H1 (cell line): ENCODE measurements at regions not wholly inside any gene's neighbourhood (a gene's known extent, or its start where the extent isn't known, plus 50 kb on each side); places are given as distances from the start of the nearest gene placed in this dataset.

ENCODE experiments used
- CTCF ChIA-PET: fragments of 300-600 bp; sonication (Branson Sonifier 250); formaldehyde crosslinking; loops from one replicate; lab custom pipeline; 2021; ENCODE audit not compliant: partially characterized antibody; lab: Charles Lee
- POLR2A ChIA-PET: fragments of 300-600 bp; sonication (Branson Sonifier 250); formaldehyde crosslinking; loops from one replicate; lab custom pipeline; 2021; ENCODE audit warnings: inconsistent platforms; ENCODE audit not compliant: partially characterized antibody; lab: Charles Lee
- DNase-seq, 2 experiments: peaks; one replicate each; pipeline versions ENCODE4 v3.0.0 to v3.0.0-alpha.2; 2010 to 2022; ENCODE audit warnings: low spot score in 2 of 2, low read depth in 1 of 2, mixed read lengths in 1 of 2
- FAIRE-seq: peaks from 2 replicates; lab custom pipeline; 2011; peaks lifted over from hg19 to GRCh38; lab: Jason Lieb, UNC
- H2AFZ ChIP-seq: 2 replicates; pipeline ENCODE4 v1.8.1; 2012; ENCODE audit warnings: low read length, inconsistent platforms
- H2AK5ac ChIP-seq: 2 replicates; pipeline ENCODE4 v1.6.1; 2013; ENCODE audit warnings: low read depth, low read length
- H2BK120ac ChIP-seq: replicated peaks from 2 replicates; pipeline ENCODE3; 2013; ENCODE audit warnings: low read depth, low read length, inconsistent platforms
- H2BK12ac ChIP-seq: 2 replicates; pipeline ENCODE4 v1.6.1; 2013; ENCODE audit warnings: low read depth, low read length
- H2BK15ac ChIP-seq: 2 replicates; pipeline ENCODE4 v1.6.1; 2013; ENCODE audit warnings: low read length
- H2BK20ac ChIP-seq: 2 replicates; pipeline ENCODE4 v1.6.1; 2013; ENCODE audit warnings: low read length
- H2BK5ac ChIP-seq: 2 replicates; pipeline ENCODE4 v1.6.1; 2013; ENCODE audit warnings: low read depth, low read length
- H3K14ac ChIP-seq: 2 replicates; pipeline ENCODE4 v1.6.1; 2013; ENCODE audit warnings: inconsistent platforms; ENCODE audit not compliant: insufficient read length
- H3K18ac ChIP-seq: 2 replicates; pipeline ENCODE4 v1.6.1; 2013; ENCODE audit warnings: low read length; ENCODE audit errors: extremely low read depth
- H3K23ac ChIP-seq: 2 replicates; pipeline ENCODE4 v1.6.1; 2013; ENCODE audit warnings: inconsistent platforms; ENCODE audit not compliant: insufficient read length
- H3K23me2 ChIP-seq: 2 replicates; pipeline ENCODE4 v1.6.1; 2013; ENCODE audit warnings: low read depth, low read length
- H3K27ac ChIP-seq: 2 replicates; pipeline ENCODE4 v1.6.1; 2011; ENCODE audit warnings: low read depth, low read length, inconsistent platforms
- H3K27me3 ChIP-seq, 4 experiments: replicated peaks in 1 of 4; 1 replicate in 1 of 4; 2 replicates in 3 of 4; pipeline versions ENCODE4 v1.6.1 to v1.8.1; 2011 to 2013; ENCODE audit warnings: low read length in 3 of 4, mild to moderate bottlenecking in 3 of 4, inconsistent platforms in 2 of 4, mixed read lengths in 2 of 4, moderate library complexity in 1 of 4; ENCODE audit not compliant: control insufficient read depth in 3 of 4, insufficient read depth in 3 of 4; ENCODE audit errors: extremely low read depth in 1 of 4
- H3K36me3 ChIP-seq, 4 experiments: 2 replicates each; pipeline versions ENCODE4 v1.6.1 to v1.8.1; 2011 to 2013; ENCODE audit warnings: mild to moderate bottlenecking in 4 of 4, low read length in 3 of 4, moderate library complexity in 2 of 4, control low read depth in 1 of 4, inconsistent platforms in 1 of 4; ENCODE audit not compliant: insufficient read depth in 4 of 4, control insufficient read depth in 2 of 4
- H3K4ac ChIP-seq: replicated peaks from 2 replicates; pipeline ENCODE3; 2013; ENCODE audit warnings: low read length, low read depth, mixed read lengths, inconsistent platforms; ENCODE audit not compliant: insufficient read length
- H3K4me1 ChIP-seq, 4 experiments: replicated peaks in 1 of 4; 1 replicate in 1 of 4; 2 replicates in 3 of 4; pipeline versions ENCODE4 v1.6.1 to v1.8.1; 2011 to 2013; ENCODE audit warnings: low read length in 3 of 4, inconsistent platforms in 2 of 4, mixed read lengths in 1 of 4; ENCODE audit not compliant: insufficient read depth in 4 of 4, control insufficient read depth in 3 of 4
- H3K4me2 ChIP-seq, 2 experiments: 2 replicates each; pipeline versions ENCODE4 v1.6.1 to v1.8.1; 2011 to 2013; ENCODE audit warnings: low read depth in 2 of 2, low read length in 2 of 2, control low read depth in 1 of 2, inconsistent platforms in 1 of 2, mild to moderate bottlenecking in 1 of 2; ENCODE audit not compliant: insufficient read depth in 1 of 2
- H3K4me3 ChIP-seq, 4 experiments: fragments of 200-600, 300-600 bp in 1 of 4; sonication (generic), shearing (Covaris generic), sonication (Bioruptor Twin) in 1 of 4; 2 replicates each; pipeline versions ENCODE4 v1.5.1 to v1.8.1; 2011 to 2016; ENCODE audit warnings: low read length in 4 of 4, low read depth in 3 of 4, control low read depth in 2 of 4, inconsistent platforms in 2 of 4, mild to moderate bottlenecking in 2 of 4, mixed read lengths in 1 of 4, moderate library complexity in 1 of 4; ENCODE audit not compliant: insufficient read depth in 2 of 4; ENCODE audit errors: extremely low read depth in 1 of 4
- H3K56ac ChIP-seq: replicated peaks from 2 replicates; pipeline ENCODE3; 2013; ENCODE audit warnings: low read depth, mild to moderate bottlenecking, mixed read lengths, low read length, inconsistent platforms; ENCODE audit not compliant: insufficient read length
- H3K79me1 ChIP-seq: 2 replicates; pipeline ENCODE4 v1.6.1; 2013; ENCODE audit warnings: low read depth, low read length, control low read depth
- H3K79me2 ChIP-seq, 2 experiments: 2 replicates each; pipeline versions ENCODE4 v1.6.1 to v1.8.1; 2012 to 2013; ENCODE audit warnings: low read length in 2 of 2, mild to moderate bottlenecking in 2 of 2, inconsistent platforms in 1 of 2; ENCODE audit not compliant: insufficient read depth in 2 of 2, control insufficient read depth in 1 of 2
- H3K9ac ChIP-seq, 4 experiments: replicated peaks in 1 of 4; 1 replicate in 1 of 4; 2 replicates in 3 of 4; pipeline versions ENCODE4 v1.6.1 to v1.8.1; 2011 to 2013; ENCODE audit warnings: low read depth in 3 of 4, low read length in 3 of 4, control low read depth in 2 of 4, mild to moderate bottlenecking in 2 of 4, moderate library complexity in 2 of 4, inconsistent platforms in 1 of 4; ENCODE audit errors: extremely low read depth in 1 of 4
- H3K9me3 ChIP-seq, 2 experiments: 2 replicates each; pipeline versions ENCODE4 v1.6.1 to v1.8.1; 2012 to 2013; ENCODE audit warnings: mild to moderate bottlenecking in 2 of 2, moderate library complexity in 2 of 2, control low read depth in 1 of 2, inconsistent platforms in 1 of 2, low read depth in 1 of 2, low read length in 1 of 2, mixed read lengths in 1 of 2; ENCODE audit not compliant: insufficient read depth in 2 of 2
- H4K20me1 ChIP-seq, 2 experiments: replicated peaks in 1 of 2; 2 replicates each; pipeline versions ENCODE3 to v1.8.1; 2011 to 2013; ENCODE audit warnings: inconsistent platforms in 2 of 2, low read length in 2 of 2, mild to moderate bottlenecking in 1 of 2; ENCODE audit not compliant: insufficient read depth in 2 of 2, control insufficient read depth in 1 of 2
- H4K5ac ChIP-seq: 2 replicates; pipeline ENCODE4 v1.6.1; 2013; ENCODE audit warnings: low read length, low read depth, mixed read lengths, inconsistent platforms; ENCODE audit not compliant: insufficient read length
- H4K8ac ChIP-seq: 2 replicates; pipeline ENCODE4 v1.8.0; 2013; ENCODE audit warnings: mild to moderate bottlenecking, moderate library complexity, low read length, inconsistent platforms; ENCODE audit not compliant: insufficient read depth; ENCODE audit errors: extremely low read depth
- H4K91ac ChIP-seq: replicated peaks from 2 replicates; pipeline ENCODE3; 2013; ENCODE audit warnings: low read length, mixed read lengths, inconsistent platforms; ENCODE audit not compliant: insufficient read length
- CEBPB ChIP-seq: IDR thresholded peaks from 2 replicates; pipeline ENCODE4 v1.6.1; 2012; ENCODE audit warnings: low read depth, low read length
- EP300 ChIP-seq, 2 experiments: IDR thresholded peaks; 1 replicate in 1 of 2; 2 replicates in 1 of 2; pipeline ENCODE4 v1.6.1; 2011 to 2012; ENCODE audit warnings: low read depth in 2 of 2, low read length in 2 of 2, mild to moderate bottlenecking in 2 of 2, borderline replicate concordance in 1 of 2, inconsistent platforms in 1 of 2, moderate library complexity in 1 of 2
- EZH2 ChIP-seq: fragments of 200-600 bp; sonication (generic); IDR thresholded peaks from 2 replicates; pipeline ENCODE4 v1.7.1; 2012; ENCODE audit warnings: low read depth, mild to moderate bottlenecking, moderate library complexity, low read length, inconsistent platforms; ENCODE audit not compliant: severe bottlenecking
- JUND ChIP-seq: IDR thresholded peaks from 2 replicates; pipeline ENCODE4 v1.6.1; 2011; ENCODE audit warnings: mild to moderate bottlenecking, improper control_type of control experiment, low read length
- NANOG ChIP-seq: IDR thresholded peaks from 2 replicates; pipeline ENCODE4 v1.6.1; 2011; ENCODE audit warnings: low read length, low read depth, mild to moderate bottlenecking, inconsistent platforms; ENCODE audit not compliant: insufficient read depth, poor library complexity, severe bottlenecking
- NRF1 ChIP-seq: IDR thresholded peaks from 2 replicates; pipeline ENCODE4 v1.6.1; 2011; ENCODE audit warnings: mild to moderate bottlenecking, low read depth, low read length, improper control_type of control experiment
- PHF8 ChIP-seq: fragments of 200-600 bp; sonication (generic); conservative IDR thresholded peaks from 2 replicates; pipeline ENCODE4 v1.7.1; 2012; ENCODE audit warnings: low read depth, mild to moderate bottlenecking, inconsistent platforms, low read length, moderate library complexity
- RAD21 ChIP-seq, 2 experiments: IDR thresholded peaks in 1 of 2; conservative IDR thresholded peaks in 1 of 2; 2 replicates each; pipeline ENCODE4 v1.6.1; 2011; ENCODE audit warnings: low read depth in 2 of 2, low read length in 2 of 2, improper control_type of control experiment in 1 of 2, inconsistent platforms in 1 of 2, mild to moderate bottlenecking in 1 of 2, moderate library complexity in 1 of 2
- SRF ChIP-seq: IDR thresholded peaks from 2 replicates; pipeline ENCODE4 v1.6.1; 2011; ENCODE audit warnings: mild to moderate bottlenecking, low read depth, low read length, moderate library complexity
- SUZ12 ChIP-seq: fragments of 200-600 bp; sonication (generic); IDR thresholded peaks from 2 replicates; pipeline ENCODE4 v1.6.1; 2012; ENCODE audit warnings: mild to moderate bottlenecking, inconsistent platforms, low read length, moderate library complexity, mixed read lengths
- TAF7 ChIP-seq: optimal IDR thresholded peaks from 2 replicates; pipeline ENCODE3; 2011; ENCODE audit warnings: low read depth, mild to moderate bottlenecking, inconsistent platforms, low read length, moderate library complexity, borderline replicate concordance
- TCF12 ChIP-seq: IDR thresholded peaks from 2 replicates; pipeline ENCODE4 v1.6.1; 2011; ENCODE audit warnings: low read depth, mild to moderate bottlenecking, low read length
- WGBS, 2 experiments: shearing (Covaris generic) in 1 of 2; methylation state at CpG; one replicate each; pipeline versions ENCODE4 v1.1.6 to v1.1.7; 2013 to 2015; ENCODE audit warnings: low lambda C conversion rate in 2 of 2, mixed read lengths in 2 of 2, inconsistent platforms in 1 of 2, low coverage in 1 of 2, missing lambda C conversion rate in 1 of 2; ENCODE audit not compliant: insufficient replicate concordance in 2 of 2, insufficient coverage in 1 of 2, insufficient read length in 1 of 2; ENCODE audit errors: extremely low coverage in 1 of 2, missing lambda C conversion rate in 1 of 2; 5-methylcytosine and 5-hydroxymethylcytosine counted together
- TF ChIP-seq, protein P1 (sequence below): IDR thresholded peaks from 2 replicates; pipeline ENCODE4 v1.6.1; 2012; ENCODE audit warnings: inconsistent platforms

DNA sequence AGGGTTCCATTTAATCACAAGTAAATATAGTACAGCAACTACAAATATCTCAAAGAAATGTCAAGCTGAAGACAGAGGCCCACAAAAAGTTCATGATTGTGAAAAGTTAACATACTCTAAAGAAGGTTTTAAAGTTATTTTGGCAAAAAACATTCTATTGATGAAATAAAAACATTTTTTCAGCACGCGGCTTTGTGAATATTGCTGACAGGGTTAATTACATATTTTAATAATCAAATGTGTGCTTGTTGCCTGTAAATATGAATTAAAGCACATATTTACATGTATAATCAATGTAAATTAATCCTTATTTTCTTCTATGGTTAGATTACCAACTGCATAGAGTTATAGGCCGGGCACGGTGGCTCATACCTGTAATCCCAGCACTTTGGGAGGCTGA lies 328.1 kb downstream of the MZT1 start:
- 100% methylated on average over 4 of the region's 4 CpGs; no CpG with 5 or more reads in 1 of the 2 experiments for WGBS, 2 experiments
- TF ChIP-seq SRF (no peak), EP300 (IDR thresholded peaks at IDR 0.05; ENCODE audit: borderline replicate concordance in 1 of 2, low read depth in 2 of 2, low read length in 2 of 2) (no peak), RAD21 (IDR thresholded peaks at IDR 0.05 in 1 of 2, conservative IDR thresholded peaks at IDR 0.05 in 1 of 2; ENCODE audit: low read depth in 2 of 2, low read length in 2 of 2) (no peak), NRF1 (no peak), TAF7 (no peak), JUND (no peak), SUZ12 (no peak), CEBPB (no peak), PHF8 (no peak), EZH2 (no peak), TCF12 (no peak), NANOG (no peak)
- TF ChIP-seq, protein P1, sequence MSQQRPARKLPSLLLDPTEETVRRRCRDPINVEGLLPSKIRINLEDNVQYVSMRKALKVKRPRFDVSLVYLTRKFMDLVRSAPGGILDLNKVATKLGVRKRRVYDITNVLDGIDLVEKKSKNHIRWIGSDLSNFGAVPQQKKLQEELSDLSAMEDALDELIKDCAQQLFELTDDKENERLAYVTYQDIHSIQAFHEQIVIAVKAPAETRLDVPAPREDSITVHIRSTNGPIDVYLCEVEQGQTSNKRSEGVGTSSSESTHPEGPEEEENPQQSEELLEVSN, result no peak
- no peak overlapping the region for H3K27ac ChIP-seq
- no peak overlapping the region for H3K4me3 ChIP-seq
- H2BK15ac ChIP-seq, result no peak overlapping the region
- no peaks in the 10 kb centered on the region for H4K20me1 ChIP-seq
- H4K91ac ChIP-seq, result no peak overlapping the region
- H4K8ac ChIP-seq, result no peak overlapping the region
- H3K4me2 ChIP-seq, result no peak overlapping the region
- H3K4me1 ChIP-seq, result peaks cover 0 to 3% (median under 1%) of the 10 kb centered on the region in 4 experiments; a peak in 1 of 7 replicates
- no peaks in the 10 kb centered on the region for H3K79me2 ChIP-seq
- no peak overlapping the region for H2AK5ac ChIP-seq
- H2BK120ac ChIP-seq, result no peak overlapping the region
- DNase-seq (no peak), FAIRE-seq (no peak)
- ChIA-PET CTCF (interaction anchor here (0.6 kb wide), 1 partner anchor 1097 kb away, joined by 4 read pairs; no protein-coding TSS in a partner anchor), POLR2A (no interaction called here)
- no peak overlapping the region for H3K18ac ChIP-seq
- H3K79me1 ChIP-seq, result no peaks in the 10 kb centered on the region
- no peaks in the 10 kb centered on the region for H3K36me3 ChIP-seq
- no peaks in the 10 kb centered on the region for H3K27me3 ChIP-seq
- no peak overlapping the region for H2BK12ac ChIP-seq
- no peak overlapping the region for H3K56ac ChIP-seq
- no peak overlapping the region for H2BK20ac ChIP-seq
- H3K23ac ChIP-seq, result no peak overlapping the region
- no peaks in the 10 kb centered on the region; the same call in 1 of the 2 replicates for H3K23me2 ChIP-seq
- no peak overlapping the region for H3K9ac ChIP-seq
- H3K9me3 ChIP-seq, result no peaks in the 10 kb centered on the region
- no peak overlapping the region for H3K14ac ChIP-seq
- no peak overlapping the region for H2AFZ ChIP-seq
- H2BK5ac ChIP-seq, result no peak overlapping the region
- H4K5ac ChIP-seq, result no peak overlapping the region
- H3K4ac ChIP-seq, result no peak overlapping the region
